ENCODE measurements at regions not wholly inside any gene's neighbourhood (a gene's known extent, or its start where the extent isn't known, plus 50 kb on each side); places are given as distances from the start of the nearest gene placed in this dataset.
A peak's percentile ranks its signal among the peaks of the same experiment; 100 is the strongest.
"Not testable (repeated sequence)": the region's sequence is repeated elsewhere in the genome, so short reads cannot be mapped to it uniquely, and the experiment has no call there.

GRCh38 chr4:149870008-149870407, 54.4 kb upstream of the IQCM start:
- DNase-seq, result no peak
- intact Hi-C loops (cut with DNase I), result no loop called here

GRCh38 chr4:149881744-149882143, 66.1 kb upstream of the IQCM start:
- no peak for DNase-seq
- intact Hi-C loops (cut with DNase I), result no loop called here

- intact Hi-C loops (cut with DNase I), result no loop called here
- no peak for DNase-seq
Measured at GRCh38 chr4:149882251-149882650, 66.6 kb upstream of the IQCM start.

GRCh38 chr4:149884046-149884445, 68.4 kb upstream of the IQCM start:
- DNase-seq, result peak in 6 of 10 donors; percentile 26 to 81 (median 42)
- intact Hi-C loops (cut with DNase I), result no loop called here

GRCh38 chr4:149884529-149885181, 69.0 kb upstream of the IQCM start:
- DNase-seq, result no peak
- intact Hi-C loops (cut with DNase I), result no loop called here

GRCh38 chr4:149885896-149886295, 70.3 kb upstream of the IQCM start:
- DNase-seq, result no peak
- intact Hi-C loops (cut with DNase I), result no loop called here

GRCh38 chr4:149886786-149887490, 71.3 kb upstream of the IQCM start:
- no peak for DNase-seq
- intact Hi-C loops (cut with DNase I), result no loop called here

- intact Hi-C loops (cut with DNase I), result no loop called here
- no peak for DNase-seq
Measured at GRCh38 chr4:149889991-149890390, 74.3 kb upstream of the IQCM start.

GRCh38 chr4:149890531-149890930, 74.9 kb upstream of the IQCM start:
- intact Hi-C loops (cut with DNase I), result no loop called here
- DNase-seq, result no peak

- DNase-seq, result no peak
- intact Hi-C loops (cut with DNase I), result no loop called here
Measured at GRCh38 chr4:149891426-149891825, 75.8 kb upstream of the IQCM start.

- intact Hi-C loops (cut with DNase I), result loop anchor here (5.0 kb wide), 1 partner anchor 524 kb away; no protein-coding TSS in a partner anchor
- DNase-seq, result peak in 4 of 10 donors; percentile 11 to 67 (median 43)
Measured at GRCh38 chr4:149896432-149896831, 80.8 kb upstream of the IQCM start.

- intact Hi-C loops (cut with DNase I), result loop anchor here (5.0 kb wide), 1 partner anchor 525 kb away; no protein-coding TSS in a partner anchor
- no peak for DNase-seq
Measured at GRCh38 chr4:149897783-149898182, 82.1 kb upstream of the IQCM start.

- intact Hi-C loops (cut with DNase I), result no loop called here
Measured at GRCh38 chr4:149901128-149901527, 85.5 kb upstream of the IQCM start.

GRCh38 chr4:149902242-149902641, 86.6 kb upstream of the IQCM start:
- intact Hi-C loops (cut with DNase I), result no loop called here
- DNase-seq, result no peak

More at GRCh38 chr4:149901128-149901527, 85.5 kb upstream of the IQCM start:
- no peak for DNase-seq

GRCh38 chr4:149910177-149910576, 94.5 kb upstream of the IQCM start:
- intact Hi-C loops (cut with DNase I), result no loop called here
- DNase-seq, result no peak

GRCh38 chr4:149910604-149911350, 95.1 kb upstream of the IQCM start:
- no peak for DNase-seq
- intact Hi-C loops (cut with DNase I), result no loop called here

- intact Hi-C loops (cut with DNase I), result no loop called here
- no peak for DNase-seq
Measured at GRCh38 chr4:149911354-149911753, 95.7 kb upstream of the IQCM start.

- DNase-seq, result no peak
- intact Hi-C loops (cut with DNase I), result no loop called here
Measured at GRCh38 chr4:149912000-149912399, 96.4 kb upstream of the IQCM start.

- peak in 1 of 10 donors; percentile 17 for DNase-seq
- intact Hi-C loops (cut with DNase I), result no loop called here
Measured at GRCh38 chr4:149914119-149915115, 98.8 kb upstream of the IQCM start.

- DNase-seq; intact Hi-C loops (cut with DNase I): not testable (repeated sequence)
Measured at GRCh38 chr4:149915735-149916134, 100.1 kb upstream of the IQCM start.

Data from posterior cingulate gyrus (tissue), 11 donors.